ENCODE measurements at regions not wholly inside any gene's neighbourhood (a gene's known extent, or its start where the extent isn't known, plus 50 kb on each side); places are given as distances from the start of the nearest gene placed in this dataset.

- Histone ChIP-seq H3K36me3 (no peaks in the 10 kb centered on the region), H3K9me3 (no peaks in the 10 kb centered on the region), H3K4me1 (no peaks in the 10 kb centered on the region), H3K4me3 (replicated peaks in 1 of 3) (no peak overlapping the region), H3K27me3 (no peaks in the 10 kb centered on the region), H3K27ac (no peak overlapping the region)
- intact Hi-C loops (cut with DNase I), result no loop called here
- WGBS, 2 donors, result 58 to 67% methylated on average over 1 of the region's 1 CpG
- no peak for TF ChIP-seq CTCF (IDR thresholded peaks at IDR 0.05)
- no peak for TF ChIP-seq POLR2A (IDR thresholded peaks at IDR 0.05)
- no peak for DNase-seq
Observed at GRCh38 chr10:80860719-80861118, 323.0 kb downstream of the SH2D4B start.

- H3K27me3 ChIP-seq, result no peaks in the 10 kb centered on the region
- H3K4me1 ChIP-seq, result no peaks in the 10 kb centered on the region
- H3K4me3 ChIP-seq (replicated peaks in 1 of 3), result no peak overlapping the region
- H3K9me3 ChIP-seq, result no peaks in the 10 kb centered on the region
- H3K36me3 ChIP-seq, result no peaks in the 10 kb centered on the region
- TF ChIP-seq POLR2A (IDR thresholded peaks at IDR 0.05) (no peak), CTCF (IDR thresholded peaks at IDR 0.05) (peak in 2 of 6 experiments; percentile 18 to 20)
- no peak for DNase-seq
- intact Hi-C loops (cut with DNase I), result no loop called here
- no peak overlapping the region for H3K27ac ChIP-seq
Observed at GRCh38 chr10:80861882-80862281, 324.2 kb downstream of the SH2D4B start.

- H3K36me3 ChIP-seq, result no peaks in the 10 kb centered on the region
- no peak for DNase-seq
- 90 to 100% methylated on average over 1 of the region's 1 CpG for WGBS, 2 donors
- intact Hi-C loops (cut with DNase I), result no loop called here
- H3K27ac ChIP-seq, result no peak overlapping the region
- no peak overlapping the region for H3K4me3 ChIP-seq (replicated peaks in 1 of 3)
- H3K27me3 ChIP-seq, result no peaks in the 10 kb centered on the region
- no peaks in the 10 kb centered on the region for H3K9me3 ChIP-seq
- H3K4me1 ChIP-seq, result no peaks in the 10 kb centered on the region
- TF ChIP-seq POLR2A (IDR thresholded peaks at IDR 0.05) (no peak), CTCF (IDR thresholded peaks at IDR 0.05) (no peak)
Observed at GRCh38 chr10:80870282-80870681, 332.6 kb downstream of the SH2D4B start.

- DNase-seq, result no peak
- intact Hi-C loops (cut with DNase I), result no loop called here
- no peak for TF ChIP-seq CTCF (IDR thresholded peaks at IDR 0.05)
- TF ChIP-seq POLR2A (IDR thresholded peaks at IDR 0.05), result no peak
- no peaks in the 10 kb centered on the region for H3K36me3 ChIP-seq
- no peaks in the 10 kb centered on the region for H3K9me3 ChIP-seq
- H3K4me3 ChIP-seq (replicated peaks in 1 of 3), result no peak overlapping the region
- H3K27ac ChIP-seq, result no peak overlapping the region
- H3K27me3 ChIP-seq, result no peaks in the 10 kb centered on the region
- no peaks in the 10 kb centered on the region for H3K4me1 ChIP-seq
Observed at GRCh38 chr10:80871083-80871482, 333.4 kb downstream of the SH2D4B start.

GRCh38 chr10:80878330-80878729 lies 340.6 kb downstream of the SH2D4B start:
- Histone ChIP-seq H3K4me3 (replicated peaks in 1 of 3) (no peak overlapping the region), H3K27ac (no peak overlapping the region), H3K36me3 (no peaks in the 10 kb centered on the region), H3K9me3 (no peaks in the 10 kb centered on the region), H3K4me1 (no peaks in the 10 kb centered on the region), H3K27me3 (no peaks in the 10 kb centered on the region)
- TF ChIP-seq CTCF (IDR thresholded peaks at IDR 0.05), result no peak
- TF ChIP-seq POLR2A (IDR thresholded peaks at IDR 0.05), result no peak
- intact Hi-C loops (cut with DNase I), result no loop called here
- 79 to 92% methylated on average over 1 of the region's 1 CpG for WGBS, 2 donors
- no peak for DNase-seq
